Right lobe of liver (tissue), 6 donors: ENCODE measurements at regions not wholly inside any gene's neighbourhood (a gene's known extent, or its start where the extent isn't known, plus 50 kb on each side); places are given as distances from the start of the nearest gene placed in this dataset.
A peak's percentile ranks its signal among the peaks of the same experiment; 100 is the strongest.
"Not testable (repeated sequence)": the region's sequence is repeated elsewhere in the genome, so short reads cannot be mapped to it uniquely, and the experiment has no call there.

Source experiments
- ATAC-seq, 4 donors: fragments of 200-7000 bp; cut with Tn5 transposase; one replicate each; pipeline ENCODE4 v1.9.1; 2020; ENCODE audit warnings: mild to moderate bottlenecking in 4 of 4, moderate library complexity in 4 of 4
- DNase-seq, 3 donors: peaks; one replicate each; pipeline ENCODE4 v3.0.0-alpha.2; 2020
- H3K27ac ChIP-seq, 3 donors: fragments of 200-600 bp; one replicate each; pipeline ENCODE4 v1.8.0; 2022
- H3K27me3 ChIP-seq, 2 donors: fragments of 200-600 bp; one replicate each; pipeline ENCODE4 v1.8.0; 2022
- H3K36me3 ChIP-seq, 4 donors: fragments of 200-600 bp; sonication (generic) in 1 of 4; one replicate each; pipeline versions ENCODE4 v1.5.1 to v1.8.0; 2017 to 2022; ENCODE audit warnings: control low read depth in 1 of 4
- H3K4me1 ChIP-seq, 4 donors: fragments of 200-600 bp; sonication (generic) in 1 of 4; one replicate each; pipeline versions ENCODE4 v1.5.1 to v1.8.0; 2017 to 2022; ENCODE audit warnings: control low read depth in 1 of 4
- H3K4me3 ChIP-seq, 3 donors: fragments of 200-600 bp; one replicate each; pipeline ENCODE4 v1.8.0; 2022
- H3K9me3 ChIP-seq, 4 donors: fragments of 200-600 bp; sonication (generic) in 1 of 4; one replicate each; pipeline versions ENCODE4 v1.5.1 to v1.8.0; 2017 to 2022; ENCODE audit warnings: control low read depth in 1 of 4
- POLR2A ChIP-seq: fragments of 450-650 bp; IDR thresholded peaks from one replicate; pipeline ENCODE4 v1.6.1; 2017; ENCODE audit warnings: antibody characterized with exemption, mild to moderate bottlenecking
- WGBS: methylation state at CpG from one replicate; pipeline ENCODE4 v1.1.6; 2018; ENCODE audit warnings: low coverage, low lambda C conversion rate; ENCODE audit not compliant: insufficient coverage; ENCODE audit errors: missing lambda C conversion rate; 5-methylcytosine and 5-hydroxymethylcytosine counted together
- intact Hi-C, 2 donors: fragments of 100-400 bp; cut with DNase I; formaldehyde crosslinking; loops; one replicate each; pipeline versions ENCODE4 v1.11.2 to v1.14.1; 2022
- TF ChIP-seq, protein P1 (sequence below), 4 donors: fragments of 200-600 bp in 3 of 4; fragments of 450-650 bp in 1 of 4; IDR thresholded peaks; one replicate each; pipeline versions ENCODE4 v1.5.1 to v1.8.0; 2016 to 2022; ENCODE audit warnings: antibody characterized with exemption in 4 of 4, mild to moderate bottlenecking in 2 of 4
- donor health status: DM: no; HTN: yes; CAD: no.
- donor health status: DM: no; HTN: no; CAD: no.
- donor health status: DM: no; HTN: no; CAD: no.
- donor health status: DM: no; HTN: yes; CAD: no.
- donor health status: DM: no; HTN: yes; CAD: no.

DNA sequence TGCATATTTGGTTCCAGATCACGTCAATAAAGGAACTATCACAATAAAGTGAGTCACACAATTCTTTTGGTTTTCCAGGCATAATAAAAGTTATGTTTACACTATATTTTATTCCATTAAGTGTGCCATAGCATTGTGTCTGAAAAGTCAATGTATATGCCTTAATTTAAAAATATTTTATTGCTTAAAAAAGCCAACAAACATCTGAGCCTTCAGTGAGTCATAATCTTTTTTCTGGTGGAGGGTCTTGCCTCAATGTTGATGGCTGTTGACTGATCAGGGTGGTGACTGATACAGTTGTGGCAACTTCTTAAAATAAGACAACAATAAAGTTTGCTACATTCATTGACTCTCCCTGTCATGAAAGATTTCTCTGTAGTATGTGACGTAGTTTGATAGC is 254.3 kb upstream of the SPOPL start:
- DNase-seq (no peak), ATAC-seq (no peak)
- intact Hi-C loops: no loop called here
- TF ChIP-seq POLR2A: no peak
- TF ChIP-seq, protein P1, sequence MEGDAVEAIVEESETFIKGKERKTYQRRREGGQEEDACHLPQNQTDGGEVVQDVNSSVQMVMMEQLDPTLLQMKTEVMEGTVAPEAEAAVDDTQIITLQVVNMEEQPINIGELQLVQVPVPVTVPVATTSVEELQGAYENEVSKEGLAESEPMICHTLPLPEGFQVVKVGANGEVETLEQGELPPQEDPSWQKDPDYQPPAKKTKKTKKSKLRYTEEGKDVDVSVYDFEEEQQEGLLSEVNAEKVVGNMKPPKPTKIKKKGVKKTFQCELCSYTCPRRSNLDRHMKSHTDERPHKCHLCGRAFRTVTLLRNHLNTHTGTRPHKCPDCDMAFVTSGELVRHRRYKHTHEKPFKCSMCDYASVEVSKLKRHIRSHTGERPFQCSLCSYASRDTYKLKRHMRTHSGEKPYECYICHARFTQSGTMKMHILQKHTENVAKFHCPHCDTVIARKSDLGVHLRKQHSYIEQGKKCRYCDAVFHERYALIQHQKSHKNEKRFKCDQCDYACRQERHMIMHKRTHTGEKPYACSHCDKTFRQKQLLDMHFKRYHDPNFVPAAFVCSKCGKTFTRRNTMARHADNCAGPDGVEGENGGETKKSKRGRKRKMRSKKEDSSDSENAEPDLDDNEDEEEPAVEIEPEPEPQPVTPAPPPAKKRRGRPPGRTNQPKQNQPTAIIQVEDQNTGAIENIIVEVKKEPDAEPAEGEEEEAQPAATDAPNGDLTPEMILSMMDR (IDR thresholded peaks at IDR 0.05): no peak
- 50% methylated on average over 2 of the region's 2 CpGs for WGBS
- no peaks in the 10 kb centered on the region for H3K36me3 ChIP-seq
- H3K4me1 ChIP-seq: no peaks in the 10 kb centered on the region
- no peak overlapping the region for H3K27ac ChIP-seq
- H3K27me3 ChIP-seq: no peaks in the 10 kb centered on the region
- H3K4me3 ChIP-seq: no peak overlapping the region
- no peaks in the 10 kb centered on the region for H3K9me3 ChIP-seq

DNA sequence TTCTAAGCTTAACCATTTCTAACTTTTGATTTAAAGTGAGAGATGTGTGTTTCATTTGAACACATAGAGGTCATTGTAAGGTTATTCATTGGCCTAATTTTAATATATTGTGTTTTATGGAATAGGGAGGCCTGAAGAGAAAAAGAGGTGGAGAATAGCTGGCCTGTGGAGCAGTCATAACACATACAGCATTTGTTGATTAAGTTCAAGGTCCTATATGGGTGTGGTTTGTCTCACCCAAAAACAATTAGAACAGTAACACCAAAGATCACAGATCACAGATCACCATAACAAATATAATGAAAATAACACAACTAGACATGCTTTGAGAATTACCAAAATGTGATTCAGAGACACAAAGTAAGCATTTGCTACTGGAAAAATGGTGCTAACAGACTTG is 252.4 kb upstream of the SPOPL start:
- intact Hi-C loops: no loop called here
- ATAC-seq (peak in 1 of 4 donors; percentile 46), DNase-seq (no peak)
- Histone ChIP-seq H3K27me3 (no peaks in the 10 kb centered on the region), H3K4me1 (no peaks in the 10 kb centered on the region), H3K27ac (no peak overlapping the region), H3K9me3 (no peaks in the 10 kb centered on the region), H3K4me3 (no peak overlapping the region), H3K36me3 (no peaks in the 10 kb centered on the region)
- TF ChIP-seq POLR2A: no peak
- TF ChIP-seq, protein P1 (IDR thresholded peaks at IDR 0.05): no peak

DNA sequence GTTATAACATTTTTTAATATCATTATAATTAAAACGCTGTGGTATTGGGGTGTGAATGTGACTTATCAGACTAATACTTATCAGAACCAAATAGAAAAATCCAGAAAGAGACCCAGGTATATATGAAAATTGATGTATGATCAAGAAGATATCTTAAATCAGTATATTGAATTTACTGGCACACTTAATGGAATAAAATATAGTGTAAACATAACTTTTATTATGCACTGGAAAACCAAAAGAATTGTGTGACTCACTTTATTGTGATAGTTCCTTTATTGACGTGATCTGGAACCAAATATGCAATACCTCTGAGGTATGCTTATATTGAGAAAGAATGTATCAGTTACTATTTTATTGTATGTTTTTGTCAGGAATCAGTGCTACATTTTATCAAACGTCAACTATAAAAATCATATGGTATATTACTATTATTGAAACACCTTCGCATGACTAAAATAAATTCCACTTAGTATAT is 250.7 kb upstream of the SPOPL start:
- ATAC-seq, H3K27me3 ChIP-seq, DNase-seq, H3K4me3 ChIP-seq, H3K9me3 ChIP-seq, H3K4me1 ChIP-seq, intact Hi-C loops, H3K36me3 ChIP-seq, H3K27ac ChIP-seq: not testable (repeated sequence)
- WGBS: 85% methylated on average over 2 of the region's 4 CpGs

DNA sequence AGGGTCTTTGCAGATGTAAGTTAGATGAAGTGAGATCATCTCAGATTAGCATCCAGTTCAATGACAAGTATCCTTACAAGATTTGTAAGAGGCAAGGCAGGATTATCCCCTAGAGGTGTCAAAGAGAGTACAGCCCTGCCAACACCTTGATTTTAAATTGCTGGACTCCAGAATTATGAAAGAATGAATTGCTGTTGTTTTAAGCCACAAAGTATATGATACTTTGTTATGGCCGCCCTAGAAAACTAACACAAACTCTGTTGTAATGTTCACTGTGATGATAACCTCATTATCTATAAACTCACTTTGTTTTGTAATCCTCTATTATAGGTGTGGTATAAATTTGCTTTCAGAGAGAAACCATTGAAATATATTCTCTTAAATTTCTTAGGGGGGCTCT is 249.0 kb upstream of the SPOPL start:
- WGBS: 100% methylated on average over 1 of the region's 1 CpG

DNA sequence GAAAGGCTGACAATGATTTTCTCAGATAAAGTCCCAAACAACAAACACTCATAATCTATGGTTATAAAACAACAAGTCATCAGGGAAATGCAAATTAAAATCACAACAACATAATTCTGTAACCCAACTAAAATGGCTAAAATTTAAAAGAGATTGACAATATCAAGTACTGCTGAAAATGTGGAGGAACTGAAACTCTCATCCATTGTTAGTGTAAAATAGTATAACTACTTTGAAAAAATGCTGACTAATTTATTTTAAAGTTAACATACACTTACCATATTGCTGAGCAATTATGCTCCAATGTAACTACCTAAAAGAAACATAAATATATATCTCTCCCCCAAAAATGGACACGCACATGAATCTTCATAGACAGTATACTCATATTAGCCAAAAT is 245.9 kb upstream of the SPOPL start:
- WGBS: 100% methylated on average over 1 of the region's 1 CpG
- no peak for ATAC-seq

More for the DNA sequence above, 249.0 kb upstream of the SPOPL start:
- no peak overlapping the region for H3K27ac ChIP-seq
- TF ChIP-seq POLR2A: no peak
- TF ChIP-seq, protein P1 (IDR thresholded peaks at IDR 0.05): no peak
- H3K4me3 ChIP-seq: no peak overlapping the region
- DNase-seq (no peak), ATAC-seq (no peak)
- no peaks in the 10 kb centered on the region for H3K9me3 ChIP-seq
- no peaks in the 10 kb centered on the region for H3K4me1 ChIP-seq
- no peaks in the 10 kb centered on the region for H3K36me3 ChIP-seq
- intact Hi-C loops: no loop called here
- no peaks in the 10 kb centered on the region for H3K27me3 ChIP-seq

More for the DNA sequence above, 245.9 kb upstream of the SPOPL start:
- Histone ChIP-seq H3K9me3 (no peaks in the 10 kb centered on the region), H3K27me3 (no peaks in the 10 kb centered on the region), H3K27ac (no peak overlapping the region), H3K4me1 (no peaks in the 10 kb centered on the region), H3K36me3 (no peaks in the 10 kb centered on the region), H3K4me3 (no peak overlapping the region)
- TF ChIP-seq POLR2A: no peak
- TF ChIP-seq, protein P1 (IDR thresholded peaks at IDR 0.05): no peak
- no peak for DNase-seq
- intact Hi-C loops: no loop called here
